Heart left ventricle (tissue), 16 donors: ENCODE measurements at regions not wholly inside any gene's neighbourhood (a gene's known extent, or its start where the extent isn't known, plus 50 kb on each side); places are given as distances from the start of the nearest gene placed in this dataset.

Experiments
- ATAC-seq, 4 donors: fragments of 200-7000 bp; cut with Tn5 transposase; one replicate each; pipeline ENCODE4 v1.9.1; 2020 to 2022; ENCODE audit warnings: moderate library complexity in 4 of 4, mild to moderate bottlenecking in 3 of 4, moderate number of reproducible peaks in 1 of 4
- DNase-seq, 5 donors: peaks; one replicate each; pipeline ENCODE4 v3.0.0-alpha.2; 2020
- H3K27ac ChIP-seq, 12 donors: fragments of 200-600 bp; sonication (generic) in 4 of 12; one replicate each; pipeline versions ENCODE4 v1.5.0 to v1.8.0; 2016 to 2022; ENCODE audit warnings: mild to moderate bottlenecking in 2 of 12
- H3K27me3 ChIP-seq, 9 donors: fragments of 200-600 bp; sonication (generic) in 2 of 9; one replicate each; pipeline versions ENCODE4 v1.5.1 to v1.8.0; 2016 to 2022; ENCODE audit warnings: mild to moderate bottlenecking in 3 of 9
- H3K36me3 ChIP-seq, 9 donors: fragments of 200-600 bp; sonication (generic) in 2 of 9; one replicate each; pipeline versions ENCODE4 v1.5.0 to v1.8.0; 2018 to 2022; ENCODE audit warnings: mild to moderate bottlenecking in 2 of 9
- H3K4me1 ChIP-seq, 12 donors: fragments of 200-600 bp; sonication (generic) in 4 of 12; one replicate each; pipeline versions ENCODE4 v1.5.0 to v1.8.0; 2016 to 2022; ENCODE audit warnings: mild to moderate bottlenecking in 3 of 12
- H3K4me3 ChIP-seq, 12 donors: fragments of 200-600 bp; sonication (generic) in 4 of 12; one replicate each; pipeline versions ENCODE4 v1.5.0 to v1.8.0; 2017 to 2022; ENCODE audit warnings: mild to moderate bottlenecking in 9 of 12, moderate library complexity in 4 of 12
- H3K9me3 ChIP-seq, 12 donors: fragments of 200-600 bp; sonication (generic) in 4 of 12; one replicate each; pipeline versions ENCODE4 v1.5.0 to v1.8.0; 2016 to 2022; ENCODE audit warnings: mild to moderate bottlenecking in 1 of 12
- POLR2A ChIP-seq, 2 donors: fragments of 450-650 bp; IDR thresholded peaks; one replicate each; pipeline ENCODE4 v1.6.1; 2017; ENCODE audit warnings: antibody characterized with exemption in 2 of 2, mild to moderate bottlenecking in 2 of 2, moderate library complexity in 2 of 2
- WGBS, 4 donors: extraction: QIAGEN DNeasy Blood & Tissue Kit in 2 of 4; methylation state at CpG; one replicate each; pipeline versions ENCODE4 v1.1.5 to v1.1.7; 2013 to 2018; 5-methylcytosine and 5-hydroxymethylcytosine counted together
- intact Hi-C, 10 donors: fragments of 100-400 bp; cut with DNase I; formaldehyde crosslinking; loops; one replicate each; pipeline versions ENCODE4 v1.11.1 to v1.14.2; 2022
- TF ChIP-seq, protein P1 (sequence below), 12 donors: fragments of 200-600 bp; sonication (generic) in 4 of 12; IDR thresholded peaks; one replicate each; pipeline versions ENCODE4 v1.5.0 to v1.8.0; 2018 to 2022; ENCODE audit warnings: antibody characterized with exemption in 12 of 12, mild to moderate bottlenecking in 5 of 12
- donor health status: ischemic (EF 13 %, LVEDD 7.1; RV severe dilation, severe dysfunction).
- donor health status: healthy with polysubstance abuse.
- donor health status: DM: no; HTN: yes; CAD: no.
- donor health status: DM: no; HTN: no; CAD: no.
- donor health status: ischemic (EF 25% LVEDD 6.9; RV normal size, moderate dysfunction).
- donor health status: ischemic (EF 25% LVEDD 5.7; RV mildly dilated, moderate dysfunction).
- donor health status: healthy.
- donor health status: DM: yes; HTN: yes; CAD: no.
- donor health status: ischemic (EF 35%, LVEDD 5.7; RV mildly dilated, moderate dysfunction).
- donor health status: nonischemic (EF 11% LVEDD 7.7; RV severe dilation, severe dysfunction).
- donor health status: DM: yes; HTN: yes; CAD: no.
- donor health status: PGD.
- donor health status: ischemic (EF 29% LVEDD 5.4; RV normal size, mild dysfunction).
- donor health status: nonischemic (EF 23%, LVEDD 6.1; RV moderate dilation, normal function).

DNA sequence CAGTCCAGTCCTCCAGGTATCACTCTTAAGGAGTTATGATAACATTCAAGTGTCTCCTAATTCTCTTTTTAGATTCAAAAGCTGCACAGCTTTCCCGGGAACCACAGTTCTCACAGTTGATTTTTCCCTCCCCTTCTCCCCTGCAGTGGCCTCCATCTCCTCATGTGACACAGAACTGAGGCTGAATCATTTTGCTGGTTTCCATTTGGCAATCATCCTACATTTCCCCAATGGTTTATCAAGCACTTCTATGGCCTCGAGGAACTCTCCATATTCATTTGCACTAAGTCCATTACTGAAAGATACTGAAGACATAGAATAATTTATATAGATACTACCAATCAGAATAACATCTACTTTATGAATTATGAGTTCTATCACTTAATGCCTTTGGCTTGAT, 484.9 kb downstream of the GPAM start:
- WGBS, 4 donors = 62 to 72% (median 66%) methylated on average over 2 of the region's 2 CpGs
- DNase-seq (no peak), ATAC-seq (no peak)
- TF ChIP-seq POLR2A (IDR thresholded peaks at IDR 0.05) = no peak
- TF ChIP-seq, protein P1, sequence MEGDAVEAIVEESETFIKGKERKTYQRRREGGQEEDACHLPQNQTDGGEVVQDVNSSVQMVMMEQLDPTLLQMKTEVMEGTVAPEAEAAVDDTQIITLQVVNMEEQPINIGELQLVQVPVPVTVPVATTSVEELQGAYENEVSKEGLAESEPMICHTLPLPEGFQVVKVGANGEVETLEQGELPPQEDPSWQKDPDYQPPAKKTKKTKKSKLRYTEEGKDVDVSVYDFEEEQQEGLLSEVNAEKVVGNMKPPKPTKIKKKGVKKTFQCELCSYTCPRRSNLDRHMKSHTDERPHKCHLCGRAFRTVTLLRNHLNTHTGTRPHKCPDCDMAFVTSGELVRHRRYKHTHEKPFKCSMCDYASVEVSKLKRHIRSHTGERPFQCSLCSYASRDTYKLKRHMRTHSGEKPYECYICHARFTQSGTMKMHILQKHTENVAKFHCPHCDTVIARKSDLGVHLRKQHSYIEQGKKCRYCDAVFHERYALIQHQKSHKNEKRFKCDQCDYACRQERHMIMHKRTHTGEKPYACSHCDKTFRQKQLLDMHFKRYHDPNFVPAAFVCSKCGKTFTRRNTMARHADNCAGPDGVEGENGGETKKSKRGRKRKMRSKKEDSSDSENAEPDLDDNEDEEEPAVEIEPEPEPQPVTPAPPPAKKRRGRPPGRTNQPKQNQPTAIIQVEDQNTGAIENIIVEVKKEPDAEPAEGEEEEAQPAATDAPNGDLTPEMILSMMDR (IDR thresholded peaks at IDR 0.05) = no peak
- no peaks in the 10 kb centered on the region for H3K27me3 ChIP-seq
- no peak overlapping the region for H3K4me3 ChIP-seq
- intact Hi-C loops = no loop called here
- no peaks in the 10 kb centered on the region for H3K4me1 ChIP-seq
- H3K36me3 ChIP-seq = no peaks in the 10 kb centered on the region
- no peak overlapping the region for H3K27ac ChIP-seq
- H3K9me3 ChIP-seq = no peaks in the 10 kb centered on the region

DNA sequence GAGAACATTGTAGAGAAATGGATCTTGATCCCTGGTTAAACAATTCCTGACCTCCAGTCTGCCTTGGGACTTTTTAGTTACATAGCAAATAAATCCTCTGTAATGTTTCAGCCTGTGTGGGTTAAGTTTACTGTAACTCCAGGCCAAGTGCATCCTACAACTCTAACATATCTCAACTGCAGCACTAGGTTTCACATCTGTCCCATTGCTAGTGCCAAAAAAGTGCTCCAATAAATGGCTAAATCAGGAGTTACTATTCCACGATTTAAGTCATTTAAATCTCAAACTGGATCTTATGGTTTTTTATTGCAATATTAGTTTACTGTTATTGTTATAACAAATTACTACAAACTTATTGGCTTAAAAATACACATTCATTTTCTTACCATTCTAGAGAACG, 479.6 kb downstream of the GPAM start:
- Histone ChIP-seq H3K27ac (no peak overlapping the region), H3K4me3 (no peak overlapping the region), H3K4me1 (no peaks in the 10 kb centered on the region), H3K27me3 (no peaks in the 10 kb centered on the region), H3K9me3 (no peaks in the 10 kb centered on the region), H3K36me3 (no peaks in the 10 kb centered on the region)
- WGBS, 4 donors = 76 to 77% (median 76%) methylated on average over 2 of the region's 2 CpGs
- TF ChIP-seq, protein P1 (IDR thresholded peaks at IDR 0.05) = no peak
- no peak for TF ChIP-seq POLR2A (IDR thresholded peaks at IDR 0.05)
- intact Hi-C loops = no loop called here
- no peak for DNase-seq
- ATAC-seq = no peak

DNA sequence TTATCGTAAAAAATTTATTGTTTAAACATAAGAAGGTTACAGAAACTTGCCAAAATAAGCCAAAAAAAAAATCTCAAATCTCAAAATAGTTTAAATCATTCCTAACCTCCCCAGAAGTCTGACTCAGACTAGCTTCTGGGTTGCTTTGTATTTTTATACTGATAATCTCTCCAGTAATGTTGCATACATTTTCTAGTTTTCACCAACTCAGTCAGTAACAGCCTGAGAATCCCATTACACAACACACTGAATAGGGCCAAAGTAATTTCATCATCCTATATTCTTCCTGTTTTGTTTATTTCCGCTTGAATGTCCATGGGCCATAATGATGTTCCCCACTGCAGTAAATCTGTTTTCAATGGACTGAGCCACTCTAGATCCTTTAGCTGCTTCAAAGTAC, 478.5 kb downstream of the GPAM start:
- no peak overlapping the region for H3K27ac ChIP-seq
- no peaks in the 10 kb centered on the region for H3K9me3 ChIP-seq
- no peak for DNase-seq
- 69 to 82% (median 74%) methylated on average over 2 of the region's 2 CpGs for WGBS, 4 donors
- ATAC-seq = no peak
- H3K27me3 ChIP-seq = no peaks in the 10 kb centered on the region
- no peaks in the 10 kb centered on the region for H3K36me3 ChIP-seq
- no peaks in the 10 kb centered on the region for H3K4me1 ChIP-seq
- intact Hi-C loops = no loop called here
- TF ChIP-seq, protein P1 (IDR thresholded peaks at IDR 0.05) = no peak
- no peak for TF ChIP-seq POLR2A (IDR thresholded peaks at IDR 0.05)
- H3K4me3 ChIP-seq = no peak overlapping the region

DNA sequence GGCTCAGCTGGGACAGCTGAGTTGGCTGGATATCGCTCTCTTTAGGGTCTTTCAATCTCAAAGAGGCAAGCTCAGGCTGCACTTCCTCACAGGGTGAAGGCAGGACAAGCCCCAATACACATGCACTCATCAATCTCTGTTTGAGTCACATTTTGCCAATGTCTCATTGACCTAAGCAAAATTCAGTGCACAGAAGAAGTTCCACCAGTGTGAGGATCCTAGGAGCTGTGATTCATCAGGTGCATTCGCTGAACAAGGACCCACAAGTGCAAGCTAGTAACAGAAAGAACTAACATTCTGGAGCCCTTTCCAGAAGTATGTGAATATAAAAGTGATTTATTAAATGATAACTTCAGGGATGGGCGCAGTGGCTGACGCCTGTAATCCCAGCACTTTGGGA, 477.2 kb downstream of the GPAM start:
- TF ChIP-seq POLR2A (IDR thresholded peaks at IDR 0.05) = no peak
- TF ChIP-seq, protein P1 (IDR thresholded peaks at IDR 0.05) = no peak
- DNase-seq (no peak), ATAC-seq (no peak)
- Histone ChIP-seq H3K27ac (no peak overlapping the region), H3K36me3 (no peaks in the 10 kb centered on the region), H3K4me1 (no peaks in the 10 kb centered on the region), H3K9me3 (no peaks in the 10 kb centered on the region), H3K4me3 (no peak overlapping the region), H3K27me3 (no peaks in the 10 kb centered on the region)
- WGBS, 4 donors = 76 to 92% (median 87%) methylated on average over 4 of the region's 4 CpGs
- intact Hi-C loops = no loop called here
